ENCODE measurements at regions not wholly inside any gene's neighbourhood (a gene's known extent, or its start where the extent isn't known, plus 50 kb on each side); places are given as distances from the start of the nearest gene placed in this dataset.
"Not testable (repeated sequence)": the region's sequence is repeated elsewhere in the genome, so short reads cannot be mapped to it uniquely, and the experiment has no call there.

DNA sequence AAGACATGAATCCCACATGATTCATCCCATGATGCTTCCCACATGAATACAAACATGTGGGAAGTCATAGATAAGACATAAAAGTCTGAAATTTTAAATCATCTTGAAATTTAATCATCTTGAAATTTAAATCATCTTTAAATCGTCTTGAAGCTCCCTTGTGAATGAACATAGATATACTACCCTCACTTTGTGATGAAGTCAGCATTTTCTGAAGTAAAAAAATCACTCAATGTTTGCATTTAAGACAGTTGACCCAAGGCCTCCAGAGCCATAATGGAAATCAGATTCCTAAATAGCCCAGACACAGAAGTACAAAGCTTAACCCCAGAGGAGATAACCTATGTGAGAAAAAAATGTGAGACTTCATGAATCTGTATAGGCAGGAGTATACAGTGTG, 279.4 kb downstream of the ZBBX start:
- no peak for DNase-seq

- DNase-seq: no peak
Measured at GRCh38 chr3:167100200-167100599, 279.9 kb downstream of the ZBBX start.

DNA sequence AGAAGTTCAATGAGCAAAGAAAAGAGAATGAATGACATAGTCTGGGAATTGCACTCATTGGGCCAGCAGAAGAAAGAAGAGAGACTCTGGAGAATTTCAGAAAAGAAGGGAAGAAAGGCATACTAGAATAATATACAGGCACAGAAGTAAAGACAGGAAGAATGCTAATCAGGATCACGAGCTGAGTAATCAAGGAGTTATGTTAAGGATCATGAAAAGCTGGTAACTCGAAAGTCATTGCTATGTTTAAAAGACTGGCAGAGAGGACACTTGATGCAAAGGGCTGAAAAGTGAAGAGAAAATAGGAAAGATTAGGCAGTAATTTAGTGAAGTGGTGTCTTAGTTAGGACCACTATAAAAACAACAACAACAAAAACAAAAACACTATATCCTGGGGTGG, 284.1 kb downstream of the ZBBX start:
- no peak for DNase-seq

- DNase-seq: no peak
Measured at GRCh38 chr3:167094632-167095031, 285.5 kb downstream of the ZBBX start.

DNA sequence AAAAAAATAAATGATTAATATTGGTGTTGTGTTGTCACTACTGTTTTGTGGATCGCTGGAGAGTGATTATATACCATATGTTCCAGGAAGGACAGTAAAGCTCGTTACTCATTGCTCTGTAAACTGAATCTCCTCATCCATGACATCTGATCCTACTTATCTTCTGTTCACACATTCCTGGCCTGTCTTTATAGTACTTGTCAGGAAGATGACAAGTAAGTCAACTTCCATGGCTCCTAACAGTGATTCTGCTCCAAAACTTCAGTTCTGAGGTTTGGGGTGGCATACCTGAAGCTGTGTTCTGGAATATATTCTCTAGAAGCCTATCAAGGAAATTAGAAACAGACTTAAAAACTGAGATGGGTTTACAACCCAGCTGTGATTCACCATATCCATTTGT, 288.9 kb downstream of the ZBBX start:
- DNase-seq: peak; percentile 47

DNA sequence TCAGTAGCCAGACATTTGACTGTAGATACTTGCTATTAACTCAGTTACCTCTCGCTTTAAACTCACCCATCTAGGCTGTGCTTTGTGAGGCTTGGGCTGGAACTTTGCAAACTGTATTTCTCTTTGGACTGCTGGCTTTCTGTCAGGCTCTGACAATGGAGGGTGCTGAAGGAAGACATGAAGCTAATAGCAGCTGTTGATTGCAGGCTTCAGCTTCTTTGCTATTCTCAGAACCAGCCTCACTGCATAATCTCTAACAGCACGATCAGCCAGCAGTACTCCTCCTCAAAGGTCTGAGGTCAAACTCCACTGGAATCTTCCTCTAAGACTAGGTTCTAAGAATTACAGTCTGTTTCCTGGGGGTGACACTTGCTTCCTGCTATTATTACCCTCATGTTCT, 295.6 kb downstream of the ZBBX start:
- DNase-seq: no peak

- no peak for DNase-seq
Measured at GRCh38 chr3:167078070-167078622, 302.0 kb downstream of the ZBBX start.

GRCh38 chr3:167067787-167068161, 312.3 kb downstream of the ZBBX start:
- no peak for DNase-seq

DNA sequence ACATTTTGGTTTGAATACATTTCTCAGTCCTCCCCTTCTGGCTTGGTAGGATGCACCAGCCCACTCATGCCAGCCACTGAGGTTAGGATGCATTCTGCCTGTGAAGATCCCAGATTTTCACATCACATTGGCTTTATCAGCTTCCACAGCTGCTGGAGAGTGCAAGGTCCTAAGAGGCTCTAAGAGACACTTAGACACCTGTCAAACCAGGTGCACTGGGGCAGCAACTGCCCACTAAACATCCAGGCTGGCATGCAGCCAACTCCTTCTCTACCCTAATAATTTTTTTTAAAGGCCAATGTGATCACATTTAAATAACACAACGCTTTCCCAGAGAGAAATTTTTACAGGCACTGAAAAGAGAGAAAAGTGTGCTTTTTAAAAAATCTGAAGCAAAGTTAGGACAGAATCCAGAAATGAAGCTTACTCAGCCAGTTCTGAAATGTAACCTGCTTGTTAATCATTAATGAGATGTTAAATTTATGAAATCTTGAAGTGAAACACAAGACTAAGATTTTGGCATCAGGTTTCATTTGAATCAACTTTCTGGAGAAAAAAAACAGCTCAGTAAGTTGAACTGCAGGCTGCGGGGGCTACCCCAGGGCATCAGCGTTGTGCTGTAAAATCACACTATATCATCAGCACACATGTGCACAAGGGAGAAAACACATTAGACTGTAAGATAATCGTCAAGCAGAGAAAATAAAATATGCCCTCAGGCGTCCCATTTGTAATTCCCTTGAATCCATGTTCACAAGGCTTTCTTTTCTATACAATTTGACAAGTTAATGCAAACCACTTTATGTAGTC, 312.9 kb downstream of the ZBBX start:
- no peak for DNase-seq

DNA sequence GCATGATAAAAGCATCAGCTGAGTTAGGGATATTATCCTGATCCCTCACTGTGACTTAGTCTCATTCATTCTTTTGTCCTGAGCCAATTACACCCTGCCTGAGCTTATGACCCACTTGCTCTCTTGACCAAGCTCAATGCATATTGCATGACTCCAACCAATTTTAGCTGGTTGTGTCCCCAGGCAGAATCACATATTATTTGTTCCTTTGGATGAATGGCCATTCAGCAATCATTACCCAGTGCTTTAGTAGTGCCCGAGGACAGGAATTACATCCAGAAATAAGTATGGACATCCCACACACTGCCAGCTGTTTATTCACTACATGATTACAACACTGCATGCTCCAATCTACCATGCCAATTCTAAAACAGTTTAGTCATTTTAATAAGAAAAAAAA, 322.5 kb downstream of the ZBBX start:
- DNase-seq: peak; percentile 10

DNA sequence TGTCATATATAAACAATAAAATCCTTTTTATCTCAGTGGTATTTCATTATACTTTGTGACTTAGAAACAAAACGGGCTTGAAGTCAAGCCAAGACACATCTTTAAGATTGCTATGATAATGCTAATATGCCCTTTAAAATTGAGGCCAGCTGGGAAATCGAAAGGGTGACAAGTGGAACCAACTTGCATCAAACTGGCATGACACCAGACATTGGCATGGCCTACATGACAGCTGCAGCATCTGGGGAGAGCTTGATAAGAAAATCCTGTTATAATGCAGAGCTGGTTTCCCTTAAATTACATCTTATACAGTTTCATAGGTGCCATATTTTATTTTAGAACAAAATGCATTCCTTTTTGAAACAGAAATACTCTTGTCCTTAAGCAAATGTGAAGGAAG, 325.2 kb downstream of the ZBBX start:
- no peak for DNase-seq

- no peak for DNase-seq
Measured at GRCh38 chr3:167051421-167051820, 328.7 kb downstream of the ZBBX start.

- no peak for DNase-seq
Measured at GRCh38 chr3:167033866-167034265, 346.2 kb downstream of the ZBBX start.

GRCh38 chr3:167032267-167032876, 347.7 kb downstream of the ZBBX start:
- peak; percentile 64 for DNase-seq

- DNase-seq: no peak
Measured at GRCh38 chr3:167031364-167032049, 348.6 kb downstream of the ZBBX start.

DNA sequence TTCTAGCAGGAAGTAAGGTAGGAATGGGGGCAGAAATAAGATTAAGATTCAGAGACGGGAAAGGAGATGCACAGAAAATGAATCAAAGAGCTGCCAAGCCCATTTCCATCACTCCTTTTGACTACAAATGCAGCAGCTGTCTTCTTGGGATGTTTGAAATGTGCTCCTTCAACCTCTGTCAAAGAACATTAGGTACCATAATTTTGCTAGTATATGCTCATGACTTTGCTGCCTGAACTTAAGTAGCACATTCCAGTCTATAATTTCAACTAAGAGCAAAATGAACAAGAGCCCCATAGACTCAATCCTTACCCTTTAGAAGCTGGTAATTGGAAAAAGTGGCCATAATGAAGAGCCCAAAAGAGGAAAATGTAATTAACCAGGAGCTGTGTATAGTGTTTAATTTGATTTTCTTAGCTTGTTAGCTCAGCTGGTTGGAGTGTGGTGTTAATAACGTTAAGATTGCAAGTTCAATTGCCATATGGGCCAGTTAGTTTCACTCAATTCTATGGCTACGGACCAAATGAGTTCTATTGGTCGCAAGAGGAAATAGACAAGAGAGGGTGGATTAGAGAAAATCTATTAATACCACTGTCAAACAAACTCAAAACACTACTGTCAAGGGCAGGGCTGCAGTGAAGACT, 349.9 kb downstream of the ZBBX start:
- no peak for DNase-seq

DNA sequence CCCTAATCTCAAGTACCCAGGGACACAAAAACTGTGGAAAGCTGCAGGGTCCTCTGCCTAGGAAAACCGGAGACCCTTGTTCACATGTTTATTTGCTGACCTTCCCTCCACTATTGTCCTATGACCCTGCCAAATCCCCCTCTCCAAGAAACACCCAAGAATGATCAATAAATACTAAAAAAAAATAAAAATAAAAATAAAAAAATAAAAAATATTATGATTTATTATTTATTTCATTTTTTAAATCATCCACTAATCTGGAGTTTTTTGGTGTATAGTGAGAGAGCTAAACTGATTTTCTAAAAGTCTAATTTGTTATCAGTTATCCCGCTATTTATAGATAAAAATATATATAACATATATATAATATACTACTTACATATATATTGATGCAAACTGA, 360.6 kb downstream of the ZBBX start:
- DNase-seq: not testable (repeated sequence)

- not testable (repeated sequence) for DNase-seq
Measured at GRCh38 chr3:167018591-167019111, 361.4 kb downstream of the ZBBX start.

DNA sequence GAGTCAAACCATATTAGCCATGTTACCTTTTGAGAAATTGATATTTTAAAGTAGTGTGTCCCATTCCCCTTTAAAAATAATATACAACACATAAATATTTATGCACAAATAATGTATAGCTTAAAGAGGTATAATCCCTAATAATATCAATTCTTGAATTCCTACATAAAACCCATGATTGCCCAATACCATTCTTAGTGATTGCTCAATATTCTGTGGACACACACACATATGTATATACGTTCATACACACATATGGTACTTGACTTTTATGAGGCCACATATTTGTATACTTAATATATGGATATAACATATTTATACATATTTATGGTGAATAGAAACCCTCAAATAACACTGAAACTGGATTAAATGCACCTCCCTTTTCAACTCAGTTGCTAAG, 367.4 kb downstream of the ZBBX start:
- DNase-seq: no peak

DNA sequence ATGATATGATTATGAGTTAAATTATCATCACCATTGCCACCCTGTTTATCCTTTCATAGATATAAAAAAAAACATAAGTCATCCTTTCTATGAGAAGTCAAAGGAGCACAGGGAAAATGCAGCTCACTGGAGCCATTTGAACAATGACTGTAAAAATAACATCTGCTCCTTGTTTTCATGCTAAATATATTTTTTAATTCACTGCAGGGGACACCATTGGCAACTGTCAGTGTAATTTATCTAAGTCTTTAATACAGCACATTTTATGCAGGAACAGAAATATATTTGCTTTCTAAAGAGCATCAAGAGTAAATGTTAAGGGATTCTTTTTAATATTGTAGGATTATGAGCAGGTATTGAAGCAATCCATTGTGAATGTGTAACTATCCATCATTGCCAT, 371.3 kb downstream of the ZBBX start:
- DNase-seq: no peak

DNA sequence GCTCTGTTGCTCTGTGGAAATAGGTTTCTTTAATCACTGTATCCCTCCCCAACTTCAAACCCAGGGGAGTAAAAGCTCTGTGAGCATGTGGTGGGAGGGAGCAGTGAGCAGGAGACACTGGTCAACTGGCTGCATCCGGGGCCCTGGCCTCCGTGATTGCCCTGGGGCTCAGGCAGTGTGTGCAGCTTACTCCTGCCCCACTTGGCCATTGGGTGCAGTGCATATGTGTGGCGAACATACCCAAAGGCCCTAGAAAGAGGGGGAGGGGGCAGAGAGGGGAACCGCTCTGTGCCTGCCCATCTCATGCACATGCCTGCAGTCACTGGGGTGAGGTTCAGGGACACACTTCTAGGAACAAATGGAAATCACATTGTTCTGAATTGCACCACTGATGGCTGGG, 378.7 kb downstream of the ZBBX start:
- no peak for DNase-seq

- no peak for DNase-seq
Measured at GRCh38 chr3:166993015-166993630, 387.0 kb downstream of the ZBBX start.

DNA sequence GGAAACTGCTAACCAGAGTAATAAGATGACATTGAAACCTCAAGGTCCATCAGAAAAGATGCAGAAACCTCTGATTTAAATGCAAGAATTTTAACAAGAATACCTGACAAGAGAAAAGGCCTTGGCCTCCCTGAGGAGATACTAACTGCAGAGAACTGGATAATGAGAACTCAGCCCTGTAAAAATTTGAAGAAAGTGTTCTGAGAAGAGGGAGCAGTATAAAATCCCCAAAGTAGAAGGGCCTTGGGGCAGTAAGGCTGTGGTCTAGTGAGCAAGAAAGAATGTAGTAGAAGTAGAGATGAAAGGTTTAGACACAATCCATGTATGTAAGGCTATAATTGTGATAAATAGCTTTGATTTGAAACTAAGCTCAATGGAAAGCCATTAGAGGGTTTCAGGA, 394.1 kb downstream of the ZBBX start:
- DNase-seq: no peak

Measured in NCI-H446 treated with DMSO at 0.1 percent for 48 hours (cell line).